ENCODE measurements at regions not wholly inside any gene's neighbourhood (a gene's known extent, or its start where the extent isn't known, plus 50 kb on each side); places are given as distances from the start of the nearest gene placed in this dataset.
"Not testable (repeated sequence)": the region's sequence is repeated elsewhere in the genome, so short reads cannot be mapped to it uniquely, and the experiment has no call there.

GRCh38 chr4:26057839-26058238 lies 143.8 kb downstream of the SMIM20 start:
- TF ChIP-seq CTCF, POLR2A, POLR2AphosphoS5 (IDR thresholded peaks at IDR 0.05): not testable (repeated sequence)
